ENCODE measurements at regions not wholly inside any gene's neighbourhood (a gene's known extent, or its start where the extent isn't known, plus 50 kb on each side); places are given as distances from the start of the nearest gene placed in this dataset.

DNA sequence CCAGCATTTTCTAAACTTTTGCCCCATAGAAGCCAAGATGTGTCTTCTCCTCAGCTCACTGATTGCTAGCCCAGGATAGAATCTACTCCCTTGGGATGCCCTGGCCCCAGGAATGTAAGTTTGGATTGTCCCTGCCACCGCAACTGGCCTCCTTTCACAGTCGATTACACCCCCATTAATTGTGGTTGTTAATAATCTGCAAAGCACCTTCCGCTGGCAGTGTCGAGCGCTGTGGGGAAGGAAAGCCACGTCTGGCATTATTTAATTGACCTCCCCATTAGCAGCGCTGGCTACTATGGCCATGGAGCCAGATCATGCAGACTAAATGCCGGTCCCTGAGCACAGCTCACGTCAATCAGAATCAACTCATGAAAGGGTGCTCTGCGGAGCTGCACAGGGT is 597.3 kb upstream of the PLXNA2 start:
- TF ChIP-seq EP300 (IDR thresholded peaks at IDR 0.05; ENCODE audit: borderline replicate concordance) = no peak
- TF ChIP-seq, protein P1, sequence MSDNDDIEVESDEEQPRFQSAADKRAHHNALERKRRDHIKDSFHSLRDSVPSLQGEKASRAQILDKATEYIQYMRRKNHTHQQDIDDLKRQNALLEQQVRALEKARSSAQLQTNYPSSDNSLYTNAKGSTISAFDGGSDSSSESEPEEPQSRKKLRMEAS (IDR thresholded peaks at IDR 0.05) = no peak
- no peak for TF ChIP-seq FOXM1 (IDR thresholded peaks at IDR 0.05; ENCODE audit: borderline replicate concordance, low read depth)

Data from Ishikawa (cell line).